GM21367 (cell line): ENCODE measurements at regions not wholly inside any gene's neighbourhood (a gene's known extent, or its start where the extent isn't known, plus 50 kb on each side); places are given as distances from the start of the nearest gene placed in this dataset.
"Not testable (repeated sequence)": the region's sequence is repeated elsewhere in the genome, so short reads cannot be mapped to it uniquely, and the experiment has no call there.

Experiments
- ATAC-seq: cut with Tn5 transposase; IDR thresholded peaks from one replicate; pipeline ENCODE4 v1.9.1; 2021; ENCODE audit not compliant: unreplicated experiment

DNA sequence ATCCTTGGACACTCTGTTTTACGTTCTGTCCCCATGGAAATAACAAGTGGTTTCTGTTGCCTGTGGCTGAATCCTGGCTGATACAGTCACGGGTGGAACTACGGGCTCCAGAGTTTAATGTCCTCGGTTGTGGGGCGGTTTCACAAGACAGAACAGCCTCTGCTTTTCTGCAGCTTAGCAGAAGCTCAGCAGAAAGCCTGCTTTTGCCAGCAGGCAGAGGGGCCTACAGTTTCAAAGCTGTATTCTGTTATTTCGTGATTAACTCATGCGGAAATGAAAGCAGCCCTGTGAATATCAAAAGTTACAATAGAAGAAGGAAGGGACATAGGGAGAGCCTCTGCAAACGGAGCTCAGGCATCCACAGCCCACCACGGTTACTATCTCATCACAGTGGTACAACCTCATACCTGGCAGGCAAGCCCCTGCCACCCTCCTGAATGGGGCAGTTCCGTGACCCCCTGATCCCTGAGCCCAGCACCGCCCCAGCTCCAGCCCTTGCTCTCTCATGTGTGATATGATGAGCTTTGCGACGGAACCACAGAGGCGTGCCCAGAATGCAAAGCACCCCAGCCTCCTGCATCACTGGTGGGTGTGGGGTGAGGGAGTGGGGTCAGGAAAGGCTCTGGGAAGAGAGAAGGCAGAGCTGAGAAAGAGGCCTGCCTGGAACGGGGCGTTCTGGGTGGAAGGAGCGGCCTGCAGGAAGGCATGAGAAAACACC is 360.6 kb downstream of the BRD1 start:
- ATAC-seq = no peak

DNA sequence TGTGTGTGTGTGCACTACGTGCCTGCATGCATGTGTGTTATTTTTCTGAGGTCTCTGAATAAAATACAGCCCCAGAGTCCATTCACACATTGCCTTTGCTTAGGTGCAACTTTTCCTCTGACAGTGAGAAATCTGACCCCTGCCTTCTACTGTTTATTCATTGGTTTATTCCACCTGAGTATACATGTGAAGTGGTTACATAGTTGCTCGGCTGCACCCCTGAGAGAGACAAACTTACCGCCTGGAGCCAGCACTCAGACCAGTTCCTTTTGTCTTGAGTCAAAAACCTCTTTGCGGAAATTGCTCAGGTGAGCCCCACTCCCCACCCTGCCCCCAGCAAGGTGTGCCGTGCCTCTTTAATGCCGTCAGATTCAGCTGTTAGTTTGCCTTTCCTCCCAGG is 363.6 kb downstream of the BRD1 start:
- no peak for ATAC-seq

DNA sequence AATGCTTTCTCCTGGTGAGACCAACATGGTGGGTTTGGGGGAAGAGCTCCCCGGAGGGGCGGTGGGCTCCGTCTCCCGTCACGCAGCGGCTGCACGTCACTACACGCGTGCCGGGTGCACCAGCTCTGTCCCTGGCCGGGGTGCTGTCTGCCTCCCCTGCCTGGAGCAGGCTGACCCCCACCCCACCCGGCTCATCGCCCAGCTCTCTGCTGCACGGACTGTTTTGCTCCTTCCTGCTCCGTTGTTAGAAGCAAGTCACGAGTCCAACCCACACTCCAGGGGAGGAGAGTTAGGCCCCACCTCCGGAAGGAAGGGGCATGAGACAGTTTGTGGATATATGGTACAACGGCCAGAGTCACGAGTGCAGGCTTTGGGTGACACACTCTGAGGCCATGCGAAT is 364.9 kb downstream of the BRD1 start:
- no peak for ATAC-seq

- ATAC-seq = no peak
Observed at GRCh38 chr22:49462291-49462690, 365.4 kb downstream of the BRD1 start.

GRCh38 chr22:49461674-49462073 is 366.0 kb downstream of the BRD1 start:
- ATAC-seq = no peak

- ATAC-seq = no peak
Observed at GRCh38 chr22:49460592-49461281, 366.9 kb downstream of the BRD1 start.

DNA sequence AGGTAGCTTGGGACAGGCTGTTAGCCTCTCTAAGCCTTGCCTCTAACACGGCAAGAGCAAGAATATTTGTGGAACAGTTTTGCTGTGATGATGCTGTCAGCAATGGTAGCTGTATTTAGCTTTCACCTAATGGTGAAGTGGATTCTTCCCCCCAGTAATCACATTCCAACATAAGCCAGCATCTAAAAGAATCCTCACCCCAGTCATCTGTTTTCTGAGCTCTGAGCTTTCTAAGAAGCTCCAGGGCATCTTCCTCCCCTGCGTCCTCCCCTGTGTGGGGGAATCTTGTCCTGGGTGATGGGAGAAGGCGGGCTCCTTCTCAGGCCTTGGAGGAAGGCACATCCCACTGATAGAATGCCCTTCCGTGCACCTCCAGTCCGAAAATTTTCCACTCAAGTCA is 367.6 kb downstream of the BRD1 start:
- no peak for ATAC-seq

GRCh38 chr22:49458708-49459099 is 369.0 kb downstream of the BRD1 start:
- ATAC-seq = no peak

- ATAC-seq = no peak
Observed at GRCh38 chr22:49457946-49458707, 369.5 kb downstream of the BRD1 start.

- ATAC-seq = no peak
Observed at GRCh38 chr22:49457146-49457545, 370.5 kb downstream of the BRD1 start.

GRCh38 chr22:49455595-49455994 is 372.1 kb downstream of the BRD1 start:
- ATAC-seq = no peak

DNA sequence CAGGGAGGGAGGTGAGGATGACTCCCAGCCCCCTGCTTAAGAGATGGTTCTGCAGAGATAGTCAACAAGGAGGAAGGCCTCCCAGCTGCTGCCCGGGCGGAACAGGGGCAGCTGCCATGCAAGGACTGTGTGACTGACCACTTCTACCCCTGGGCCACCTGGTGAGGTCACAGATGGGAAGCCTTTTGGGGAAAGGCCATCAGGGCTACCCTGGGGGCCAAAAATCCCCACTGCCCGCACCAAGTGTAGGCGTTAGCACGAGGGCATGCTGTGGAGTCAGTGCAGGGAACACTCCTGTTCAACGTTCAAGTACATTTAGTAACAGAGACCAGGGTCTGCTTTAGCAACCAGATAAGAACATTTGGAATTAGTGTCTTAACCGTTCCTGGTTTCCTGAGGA is 372.9 kb downstream of the BRD1 start:
- ATAC-seq = no peak

DNA sequence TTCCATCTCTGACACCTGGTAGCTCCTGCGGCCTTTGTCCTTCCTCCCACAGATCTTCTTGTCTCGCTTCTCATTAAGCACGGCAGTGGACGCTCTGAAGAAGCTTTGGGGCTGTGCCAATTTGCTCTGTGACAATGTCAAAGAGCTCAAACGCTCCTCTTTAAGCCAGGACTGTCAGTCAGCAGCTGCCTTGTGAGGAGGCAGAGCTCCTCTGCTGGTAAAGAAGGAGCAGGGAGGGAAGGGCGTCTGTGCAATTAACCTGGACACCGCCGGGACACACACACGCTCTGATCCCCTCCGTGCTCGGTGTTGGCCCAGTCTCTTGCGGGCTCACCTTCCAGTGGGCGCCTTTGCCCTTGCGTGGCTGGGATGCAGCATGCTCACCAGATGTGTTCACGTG is 373.9 kb downstream of the BRD1 start:
- no peak for ATAC-seq

- not testable (repeated sequence) for ATAC-seq
Observed at GRCh38 chr22:49453019-49453418, 374.7 kb downstream of the BRD1 start.

DNA sequence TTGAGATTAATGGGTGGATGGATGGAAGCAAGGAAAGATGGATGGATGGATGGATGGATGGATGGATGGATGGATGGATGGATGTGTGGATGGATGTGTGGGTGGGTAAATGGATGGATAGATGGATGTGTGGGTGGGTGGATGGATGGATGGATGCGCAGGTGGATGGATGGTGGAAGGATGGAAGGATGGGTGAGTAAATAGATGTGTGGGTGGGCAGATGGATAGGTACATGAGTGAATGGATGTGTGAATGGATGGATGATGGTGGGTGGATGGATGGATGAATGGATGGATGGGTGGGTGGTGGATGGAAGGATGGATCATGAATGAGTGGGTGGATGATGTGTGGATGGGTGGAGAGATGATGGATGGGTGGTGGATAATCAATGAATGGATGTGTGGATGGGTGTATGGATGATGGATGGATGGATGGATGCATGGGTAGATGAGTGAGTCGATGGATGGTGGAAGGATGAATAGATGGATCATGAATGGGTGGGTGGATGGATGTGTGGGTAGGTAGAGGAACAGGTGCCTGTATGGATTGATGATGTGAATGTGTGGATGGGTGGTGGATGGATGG is 375.2 kb downstream of the BRD1 start:
- ATAC-seq = no peak

- ATAC-seq = no peak
Observed at GRCh38 chr22:49451070-49451840, 376.4 kb downstream of the BRD1 start.

GRCh38 chr22:49450498-49450897 is 377.2 kb downstream of the BRD1 start:
- no peak for ATAC-seq

DNA sequence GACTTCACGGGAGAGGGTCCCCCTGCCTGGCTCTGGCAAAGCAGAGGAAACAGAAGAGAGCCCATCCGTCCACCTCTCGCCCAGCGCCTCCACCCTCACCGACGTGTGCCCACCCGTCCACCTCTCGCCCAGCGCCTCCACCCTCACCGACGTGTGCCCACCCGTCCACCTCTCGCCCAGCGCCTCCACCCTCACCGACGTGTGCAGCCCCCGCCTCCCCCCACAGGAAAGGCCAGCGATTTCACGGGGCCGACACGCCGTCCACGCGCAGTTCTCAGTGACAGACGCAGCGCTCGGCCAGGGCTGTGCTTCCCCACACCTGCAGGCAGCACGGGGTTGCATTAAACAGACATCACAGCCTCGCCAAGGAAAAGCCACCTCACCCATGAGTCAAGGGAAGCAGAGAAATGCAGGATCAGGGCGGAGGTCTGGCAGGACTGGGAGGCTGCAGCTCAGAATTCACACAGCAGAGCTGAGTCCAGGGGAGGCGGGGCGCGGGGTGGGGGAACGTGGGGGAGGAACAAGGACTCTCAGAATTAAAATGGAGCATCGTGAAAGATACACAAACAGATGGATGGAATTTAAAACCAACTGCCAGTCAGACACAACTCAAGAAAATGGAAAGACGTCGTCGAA is 377.7 kb downstream of the BRD1 start:
- ATAC-seq = no peak

DNA sequence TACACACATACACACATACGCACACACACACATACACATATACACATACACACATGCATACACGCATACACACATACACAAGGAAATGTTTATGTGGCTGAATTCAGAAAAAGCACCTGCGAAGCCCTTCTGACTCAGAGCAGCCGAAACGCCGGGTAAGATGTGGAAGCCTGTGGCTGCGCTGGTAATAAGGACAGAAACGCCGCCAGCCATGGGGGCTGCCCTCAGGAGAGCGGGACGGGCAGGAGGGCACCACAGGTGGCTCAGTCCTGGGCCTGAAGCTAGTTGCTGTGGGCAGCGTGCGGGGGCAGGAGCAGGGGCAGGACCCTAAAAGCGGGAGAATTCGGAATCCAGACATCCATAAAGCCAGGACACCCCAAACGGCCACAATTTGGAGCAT is 378.3 kb downstream of the BRD1 start:
- no peak for ATAC-seq

GRCh38 chr22:49448526-49448925 is 379.1 kb downstream of the BRD1 start:
- ATAC-seq = no peak
